HepG2 (cell line): ENCODE measurements at regions not wholly inside any gene's neighbourhood (a gene's known extent, or its start where the extent isn't known, plus 50 kb on each side); places are given as distances from the start of the nearest gene placed in this dataset.

Source experiments
- CHD4 ChIP-seq: fragments of 200-600 bp; sonication (generic); IDR thresholded peaks from 2 replicates; pipeline ENCODE4 v1.7.0; 2017; ENCODE audit warnings: mild to moderate bottlenecking, low read length, borderline replicate concordance
- ZNF343 ChIP-seq: sonication (generic); formaldehyde crosslinking; IDR thresholded peaks from 2 replicates; pipeline ENCODE4 v1.4.0; 2020; ENCODE audit warnings: mild to moderate bottlenecking, missing genetic modification reagents
- ZNF441 ChIP-seq: sonication (generic); formaldehyde crosslinking; IDR thresholded peaks from 2 replicates; pipeline ENCODE4 v1.7.0; 2021; ENCODE audit warnings: missing genetic modification reagents, borderline replicate concordance
- ZNF720 ChIP-seq: sonication (generic); formaldehyde crosslinking; IDR thresholded peaks from 2 replicates; pipeline ENCODE4 v1.4.0; 2020; ENCODE audit warnings: missing genetic modification reagents

DNA sequence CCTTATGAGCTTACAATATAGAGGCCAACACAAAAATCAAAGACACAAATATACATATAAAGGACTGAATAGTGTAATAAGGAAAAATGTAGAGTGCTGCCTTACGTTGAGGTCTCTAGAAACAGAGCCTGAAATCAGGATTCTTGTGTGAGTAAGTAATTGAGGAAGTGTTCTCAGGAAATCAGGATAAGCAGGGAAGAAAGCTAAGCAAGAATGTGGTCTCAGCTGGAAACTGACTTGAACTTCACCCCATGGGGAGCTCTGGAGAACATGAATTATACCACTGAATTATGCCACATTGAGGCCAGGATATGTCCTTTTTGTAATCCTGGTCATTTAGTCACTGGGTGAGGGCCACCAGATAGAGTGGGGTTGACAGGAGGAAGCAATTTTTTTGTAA, 191.9 kb downstream of the ETV1 start:
- TF ChIP-seq ZNF441 (CRISPR knock-in tag) (no peak), ZNF720 (CRISPR knock-in tag) (no peak), CHD4 (no peak), ZNF343 (CRISPR knock-in tag) (no peak)
